Endothelial cell of umbilical vein (primary cell): ENCODE measurements at regions not wholly inside any gene's neighbourhood (a gene's known extent, or its start where the extent isn't known, plus 50 kb on each side); places are given as distances from the start of the nearest gene placed in this dataset.

Source experiments
- BruUV-seq: library from RNA; stranded (reverse); fragments of 400-500 nt; replicated peaks from 2 replicates; lab custom pipeline; 2021; lab: Mats Ljungman, UMichigan
- CTCF ChIA-PET: fragments of 300-600, 350-600 bp; sonication (Branson Sonifier 250); formaldehyde crosslinking; loops from one replicate; lab custom pipeline; 2021; ENCODE audit warnings: antibody characterized with exemption, inconsistent platforms; lab: Charles Lee
- POLR2A ChIA-PET: fragments of 300-600, 350-600 bp; sonication (Branson Sonifier 250); formaldehyde crosslinking; loops from one replicate; lab custom pipeline; 2021; ENCODE audit warnings: antibody characterized with exemption, inconsistent platforms; lab: Charles Lee
- DNase-seq: peaks from one replicate; pipeline ENCODE4 v3.0.0-alpha.2; 2011; ENCODE audit warnings: low read depth, low spot score
- FAIRE-seq: peaks from 2 replicates; lab custom pipeline; 2011; peaks lifted over from hg19 to GRCh38; lab: Jason Lieb, UNC
- H2AFZ ChIP-seq: 2 replicates; pipeline ENCODE4 v1.6.0; 2012; ENCODE audit warnings: low read depth, low read length, control low read depth, inconsistent platforms
- H3K27ac ChIP-seq: 2 replicates; pipeline ENCODE4 v1.5.1; 2011; ENCODE audit warnings: low read depth, mild to moderate bottlenecking, control low read depth, low read length, moderate library complexity; ENCODE audit not compliant: insufficient read depth
- H3K27me3 ChIP-seq, 2 experiments: 2 replicates each; pipeline versions ENCODE4 v1.6.0 to v1.6.1; 2011; ENCODE audit warnings: low read length in 2 of 2, mixed read lengths in 1 of 2; ENCODE audit not compliant: control insufficient read depth in 2 of 2, insufficient read depth in 2 of 2
- H3K36me3 ChIP-seq, 2 experiments: 2 replicates in 1 of 2; 3 replicates in 1 of 2; pipeline ENCODE4 v1.5.1; 2011; ENCODE audit warnings: low read length in 2 of 2, mild to moderate bottlenecking in 1 of 2, moderate library complexity in 1 of 2; ENCODE audit not compliant: control insufficient read depth in 2 of 2, insufficient read depth in 2 of 2; ENCODE audit errors: extremely low read depth in 1 of 2
- H3K4me1 ChIP-seq: 3 replicates; pipeline ENCODE4 v1.5.1; 2011; ENCODE audit warnings: mild to moderate bottlenecking, low read length; ENCODE audit not compliant: control insufficient read depth, insufficient read depth; ENCODE audit errors: extremely low read depth
- H3K4me2 ChIP-seq: 2 replicates; pipeline ENCODE4 v1.6.1; 2011; ENCODE audit warnings: low read length, control low read depth, mixed read lengths; ENCODE audit not compliant: insufficient read depth
- H3K4me3 ChIP-seq, 3 experiments: fragments of 200-600 bp in 1 of 3; sonication (generic), shearing (Covaris generic) in 1 of 3; replicated peaks in 1 of 3; 2 replicates each; pipeline ENCODE4 v1.5.1; 2011 to 2016; ENCODE audit warnings: control low read depth in 3 of 3, low read length in 3 of 3, mild to moderate bottlenecking in 2 of 3, inconsistent platforms in 1 of 3, low read depth in 1 of 3, moderate library complexity in 1 of 3; ENCODE audit not compliant: insufficient read depth in 1 of 3
- H3K79me2 ChIP-seq: 2 replicates; pipeline ENCODE4 v1.6.0; 2012; ENCODE audit warnings: low read length, inconsistent platforms; ENCODE audit not compliant: control insufficient read depth, insufficient read depth
- H3K9ac ChIP-seq: replicated peaks from 2 replicates; pipeline ENCODE3; 2011; ENCODE audit warnings: low read length, control low read depth; ENCODE audit not compliant: insufficient read depth; ENCODE audit errors: extremely low read depth
- H3K9me1 ChIP-seq: replicated peaks from 3 replicates; pipeline ENCODE4 v1.6.0; 2011; ENCODE audit warnings: mild to moderate bottlenecking, low read length; ENCODE audit not compliant: control insufficient read depth, insufficient read depth; ENCODE audit errors: extremely low read depth
- H3K9me3 ChIP-seq: replicated peaks from 2 replicates; pipeline ENCODE4 v1.5.1; 2012; ENCODE audit warnings: low read length, inconsistent platforms; ENCODE audit not compliant: control insufficient read depth, insufficient read depth
- H4K20me1 ChIP-seq: replicated peaks from 2 replicates; pipeline ENCODE3; 2011; ENCODE audit warnings: mild to moderate bottlenecking, low read length; ENCODE audit not compliant: control insufficient read depth, insufficient read depth; ENCODE audit errors: extremely low read depth
- CTCF ChIP-seq, 2 donors: IDR thresholded peaks; 1 replicate in 1 of 2; 2 replicates in 1 of 2; pipeline ENCODE4 v1.5.1; 2011; ENCODE audit warnings: low read length in 2 of 2, mild to moderate bottlenecking in 2 of 2, moderate library complexity in 2 of 2, control low read depth in 1 of 2, inconsistent platforms in 1 of 2, low read depth in 1 of 2; ENCODE audit not compliant: insufficient read depth in 1 of 2; ENCODE audit errors: extremely low read depth in 1 of 2
- EZH2 ChIP-seq: IDR thresholded peaks from 2 replicates; pipeline ENCODE4 v1.6.1; 2012; ENCODE audit warnings: borderline replicate concordance, low read depth, mild to moderate bottlenecking, moderate library complexity, low read length, inconsistent platforms; ENCODE audit not compliant: severe bottlenecking
- FOS ChIP-seq: IDR thresholded peaks from 2 replicates; pipeline ENCODE4 v1.6.1; 2011; ENCODE audit warnings: mild to moderate bottlenecking, low read length, moderate library complexity, borderline replicate concordance; ENCODE audit not compliant: insufficient read depth
- GATA2 ChIP-seq: IDR thresholded peaks from 2 replicates; pipeline ENCODE4 v1.7.0; 2011; ENCODE audit warnings: low read depth, mild to moderate bottlenecking, moderate library complexity, mixed read lengths, low read length; ENCODE audit not compliant: insufficient read length, insufficient read depth
- JUN ChIP-seq: IDR thresholded peaks from 2 replicates; pipeline ENCODE4 v1.6.1; 2011; ENCODE audit warnings: borderline replicate concordance, low read depth; ENCODE audit not compliant: insufficient read length, insufficient read depth
- MAX ChIP-seq: IDR thresholded peaks from 2 replicates; pipeline ENCODE4 v1.6.1; 2011; ENCODE audit not compliant: insufficient read depth, insufficient read length
- MYC ChIP-seq: IDR thresholded peaks from one replicate; pipeline ENCODE4 v1.6.1; 2011; ENCODE audit warnings: mild to moderate bottlenecking, low read depth, low read length
- POLR2A ChIP-seq: IDR thresholded peaks from 2 replicates; pipeline ENCODE4 v1.6.1; 2012; ENCODE audit warnings: low read depth, mild to moderate bottlenecking, control low read depth, low read length
- POLR2AphosphoS5 ChIP-seq: IDR thresholded peaks from 2 replicates; pipeline ENCODE4 v1.6.1; 2012; ENCODE audit warnings: low read depth, mild to moderate bottlenecking, control low read depth, low read length, moderate library complexity; ENCODE audit not compliant: insufficient read depth
- dilution Hi-C: fragments of 300-500 bp; cut with MboI; formaldehyde crosslinking; loops from one replicate; pipeline ENCODE4 v1.15.0; 2019; ENCODE audit warnings: low sequenced_read_pairs; ENCODE audit not compliant: extremely low pct_ligation_motif_present
- intact Hi-C: fragments of 100-400 bp; cut with micrococcal nuclease; formaldehyde crosslinking; loops from one replicate; pipeline ENCODE4 v1.10.0; 2022

- CTCF ChIA-PET = no interaction called here
- no peak for FAIRE-seq
Measured at GRCh38 chr2:52539026-52539970, 1228.3 kb upstream of the CHAC2 start.

More at GRCh38 chr2:52539026-52539970, 1228.3 kb upstream of the CHAC2 start:
- H3K9me1 ChIP-seq = no peaks in the 10 kb centered on the region
- H3K27ac ChIP-seq = no peak overlapping the region
- no peak for DNase-seq
- POLR2A ChIA-PET = no interaction called here
- H2AFZ ChIP-seq = no peak overlapping the region
- TF ChIP-seq JUN (no peak), POLR2A (no peak), CTCF (IDR thresholded peaks at IDR 0.05; ENCODE audit: extremely low read depth in 1 of 2, insufficient read depth in 1 of 2, low read depth in 1 of 2, low read length in 2 of 2) (no peak), MAX (no peak), GATA2 (no peak), MYC (no peak), FOS (no peak), POLR2AphosphoS5 (no peak), EZH2 (no peak)
- intact Hi-C loops (no loop called here), dilution Hi-C loops (no loop called here)
- no peak overlapping the region for H3K9ac ChIP-seq
- H3K27me3 ChIP-seq = no peaks in the 10 kb centered on the region
- H3K9me3 ChIP-seq = no peaks in the 10 kb centered on the region
- no peak overlapping the region for H3K4me2 ChIP-seq
- no peaks in the 10 kb centered on the region for H3K36me3 ChIP-seq
- BruUV-seq = no TSS peak
- no peaks in the 10 kb centered on the region for H4K20me1 ChIP-seq
- H3K79me2 ChIP-seq = no peaks in the 10 kb centered on the region
- H3K4me3 ChIP-seq = no peak overlapping the region
- H3K4me1 ChIP-seq = no peaks in the 10 kb centered on the region
